Fibroblast of mammary gland (primary cell): ENCODE measurements at regions not wholly inside any gene's neighbourhood (a gene's known extent, or its start where the extent isn't known, plus 50 kb on each side); places are given as distances from the start of the nearest gene placed in this dataset.

Experiments used
- DNase-seq: peaks from one replicate; pipeline ENCODE4 v3.0.0-alpha.2; 2010; ENCODE audit warnings: low read depth
- H3K4me3 ChIP-seq: 2 replicates; pipeline ENCODE4 v1.5.1; 2011; ENCODE audit warnings: low read depth, mild to moderate bottlenecking, low read length, moderate library complexity; ENCODE audit not compliant: control insufficient read depth
- CTCF ChIP-seq: conservative IDR thresholded peaks from 2 replicates; pipeline ENCODE4 v1.5.1; 2011; ENCODE audit warnings: low read depth, low read length, inconsistent platforms; ENCODE audit not compliant: control insufficient read depth, insufficient read depth

GRCh38 chr15:61653110-61653509 is 407.1 kb downstream of the VPS13C start:
- H3K4me3 ChIP-seq = no peak overlapping the region
- no peak for TF ChIP-seq CTCF
- DNase-seq = peak; percentile 62

- no peak for TF ChIP-seq CTCF
- H3K4me3 ChIP-seq = no peak overlapping the region
- DNase-seq = no peak
These were observed 409.0 kb downstream of the VPS13C start for GRCh38 chr15:61651267-61651666.

GRCh38 chr15:61649046-61649445 is 411.2 kb downstream of the VPS13C start:
- no peak for TF ChIP-seq CTCF
- H3K4me3 ChIP-seq = no peak overlapping the region
- no peak for DNase-seq

- no peak overlapping the region for H3K4me3 ChIP-seq
- DNase-seq = peak; percentile 51
- no peak for TF ChIP-seq CTCF
These were observed 415.4 kb upstream of the RORA start for GRCh38 chr15:61644550-61644949.

GRCh38 chr15:61641645-61642044 is 412.5 kb upstream of the RORA start:
- no peak overlapping the region for H3K4me3 ChIP-seq
- no peak for DNase-seq
- TF ChIP-seq CTCF = no peak

GRCh38 chr15:61640756-61641155 is 411.7 kb upstream of the RORA start:
- TF ChIP-seq CTCF = no peak
- no peak overlapping the region for H3K4me3 ChIP-seq
- no peak for DNase-seq

- DNase-seq = no peak
- H3K4me3 ChIP-seq = no peak overlapping the region
- TF ChIP-seq CTCF = no peak
These were observed 410.4 kb upstream of the RORA start for GRCh38 chr15:61639491-61639890.
